H1 (cell line): ENCODE measurements at regions not wholly inside any gene's neighbourhood (a gene's known extent, or its start where the extent isn't known, plus 50 kb on each side); places are given as distances from the start of the nearest gene placed in this dataset.

Experiments used
- CTCF ChIA-PET: fragments of 300-600 bp; sonication (Branson Sonifier 250); formaldehyde crosslinking; loops from one replicate; lab custom pipeline; 2021; ENCODE audit not compliant: partially characterized antibody; lab: Charles Lee
- POLR2A ChIA-PET: fragments of 300-600 bp; sonication (Branson Sonifier 250); formaldehyde crosslinking; loops from one replicate; lab custom pipeline; 2021; ENCODE audit warnings: inconsistent platforms; ENCODE audit not compliant: partially characterized antibody; lab: Charles Lee
- DNase-seq, 2 experiments: peaks; one replicate each; pipeline versions ENCODE4 v3.0.0 to v3.0.0-alpha.2; 2010 to 2022; ENCODE audit warnings: low spot score in 2 of 2, low read depth in 1 of 2, mixed read lengths in 1 of 2
- FAIRE-seq: peaks from 2 replicates; lab custom pipeline; 2011; peaks lifted over from hg19 to GRCh38; lab: Jason Lieb, UNC
- H2AFZ ChIP-seq: 2 replicates; pipeline ENCODE4 v1.8.1; 2012; ENCODE audit warnings: low read length, inconsistent platforms
- H2AK5ac ChIP-seq: 2 replicates; pipeline ENCODE4 v1.6.1; 2013; ENCODE audit warnings: low read depth, low read length
- H2BK120ac ChIP-seq: replicated peaks from 2 replicates; pipeline ENCODE3; 2013; ENCODE audit warnings: low read depth, low read length, inconsistent platforms
- H2BK12ac ChIP-seq: 2 replicates; pipeline ENCODE4 v1.6.1; 2013; ENCODE audit warnings: low read depth, low read length
- H2BK15ac ChIP-seq: 2 replicates; pipeline ENCODE4 v1.6.1; 2013; ENCODE audit warnings: low read length
- H2BK20ac ChIP-seq: 2 replicates; pipeline ENCODE4 v1.6.1; 2013; ENCODE audit warnings: low read length
- H2BK5ac ChIP-seq: 2 replicates; pipeline ENCODE4 v1.6.1; 2013; ENCODE audit warnings: low read depth, low read length
- H3K14ac ChIP-seq: 2 replicates; pipeline ENCODE4 v1.6.1; 2013; ENCODE audit warnings: inconsistent platforms; ENCODE audit not compliant: insufficient read length
- H3K18ac ChIP-seq: 2 replicates; pipeline ENCODE4 v1.6.1; 2013; ENCODE audit warnings: low read length; ENCODE audit errors: extremely low read depth
- H3K23ac ChIP-seq: 2 replicates; pipeline ENCODE4 v1.6.1; 2013; ENCODE audit warnings: inconsistent platforms; ENCODE audit not compliant: insufficient read length
- H3K23me2 ChIP-seq: 2 replicates; pipeline ENCODE4 v1.6.1; 2013; ENCODE audit warnings: low read depth, low read length
- H3K27ac ChIP-seq: 2 replicates; pipeline ENCODE4 v1.6.1; 2011; ENCODE audit warnings: low read depth, low read length, inconsistent platforms
- H3K27me3 ChIP-seq, 4 experiments: replicated peaks in 1 of 4; 1 replicate in 1 of 4; 2 replicates in 3 of 4; pipeline versions ENCODE4 v1.6.1 to v1.8.1; 2011 to 2013; ENCODE audit warnings: low read length in 3 of 4, mild to moderate bottlenecking in 3 of 4, inconsistent platforms in 2 of 4, mixed read lengths in 2 of 4, moderate library complexity in 1 of 4; ENCODE audit not compliant: control insufficient read depth in 3 of 4, insufficient read depth in 3 of 4; ENCODE audit errors: extremely low read depth in 1 of 4
- H3K36me3 ChIP-seq, 4 experiments: 2 replicates each; pipeline versions ENCODE4 v1.6.1 to v1.8.1; 2011 to 2013; ENCODE audit warnings: mild to moderate bottlenecking in 4 of 4, low read length in 3 of 4, moderate library complexity in 2 of 4, control low read depth in 1 of 4, inconsistent platforms in 1 of 4; ENCODE audit not compliant: insufficient read depth in 4 of 4, control insufficient read depth in 2 of 4
- H3K4ac ChIP-seq: replicated peaks from 2 replicates; pipeline ENCODE3; 2013; ENCODE audit warnings: low read length, low read depth, mixed read lengths, inconsistent platforms; ENCODE audit not compliant: insufficient read length
- H3K4me1 ChIP-seq, 4 experiments: replicated peaks in 1 of 4; 1 replicate in 1 of 4; 2 replicates in 3 of 4; pipeline versions ENCODE4 v1.6.1 to v1.8.1; 2011 to 2013; ENCODE audit warnings: low read length in 3 of 4, inconsistent platforms in 2 of 4, mixed read lengths in 1 of 4; ENCODE audit not compliant: insufficient read depth in 4 of 4, control insufficient read depth in 3 of 4
- H3K4me2 ChIP-seq, 2 experiments: 2 replicates each; pipeline versions ENCODE4 v1.6.1 to v1.8.1; 2011 to 2013; ENCODE audit warnings: low read depth in 2 of 2, low read length in 2 of 2, control low read depth in 1 of 2, inconsistent platforms in 1 of 2, mild to moderate bottlenecking in 1 of 2; ENCODE audit not compliant: insufficient read depth in 1 of 2
- H3K4me3 ChIP-seq, 4 experiments: fragments of 200-600, 300-600 bp in 1 of 4; sonication (generic), shearing (Covaris generic), sonication (Bioruptor Twin) in 1 of 4; 2 replicates each; pipeline versions ENCODE4 v1.5.1 to v1.8.1; 2011 to 2016; ENCODE audit warnings: low read length in 4 of 4, low read depth in 3 of 4, control low read depth in 2 of 4, inconsistent platforms in 2 of 4, mild to moderate bottlenecking in 2 of 4, mixed read lengths in 1 of 4, moderate library complexity in 1 of 4; ENCODE audit not compliant: insufficient read depth in 2 of 4; ENCODE audit errors: extremely low read depth in 1 of 4
- H3K56ac ChIP-seq: replicated peaks from 2 replicates; pipeline ENCODE3; 2013; ENCODE audit warnings: low read depth, mild to moderate bottlenecking, mixed read lengths, low read length, inconsistent platforms; ENCODE audit not compliant: insufficient read length
- H3K79me1 ChIP-seq: 2 replicates; pipeline ENCODE4 v1.6.1; 2013; ENCODE audit warnings: low read depth, low read length, control low read depth
- H3K79me2 ChIP-seq, 2 experiments: 2 replicates each; pipeline versions ENCODE4 v1.6.1 to v1.8.1; 2012 to 2013; ENCODE audit warnings: low read length in 2 of 2, mild to moderate bottlenecking in 2 of 2, inconsistent platforms in 1 of 2; ENCODE audit not compliant: insufficient read depth in 2 of 2, control insufficient read depth in 1 of 2
- H3K9ac ChIP-seq, 4 experiments: replicated peaks in 1 of 4; 1 replicate in 1 of 4; 2 replicates in 3 of 4; pipeline versions ENCODE4 v1.6.1 to v1.8.1; 2011 to 2013; ENCODE audit warnings: low read depth in 3 of 4, low read length in 3 of 4, control low read depth in 2 of 4, mild to moderate bottlenecking in 2 of 4, moderate library complexity in 2 of 4, inconsistent platforms in 1 of 4; ENCODE audit errors: extremely low read depth in 1 of 4
- H3K9me3 ChIP-seq, 2 experiments: 2 replicates each; pipeline versions ENCODE4 v1.6.1 to v1.8.1; 2012 to 2013; ENCODE audit warnings: mild to moderate bottlenecking in 2 of 2, moderate library complexity in 2 of 2, control low read depth in 1 of 2, inconsistent platforms in 1 of 2, low read depth in 1 of 2, low read length in 1 of 2, mixed read lengths in 1 of 2; ENCODE audit not compliant: insufficient read depth in 2 of 2
- H4K20me1 ChIP-seq, 2 experiments: replicated peaks in 1 of 2; 2 replicates each; pipeline versions ENCODE3 to v1.8.1; 2011 to 2013; ENCODE audit warnings: inconsistent platforms in 2 of 2, low read length in 2 of 2, mild to moderate bottlenecking in 1 of 2; ENCODE audit not compliant: insufficient read depth in 2 of 2, control insufficient read depth in 1 of 2
- H4K5ac ChIP-seq: 2 replicates; pipeline ENCODE4 v1.6.1; 2013; ENCODE audit warnings: low read length, low read depth, mixed read lengths, inconsistent platforms; ENCODE audit not compliant: insufficient read length
- H4K8ac ChIP-seq: 2 replicates; pipeline ENCODE4 v1.8.0; 2013; ENCODE audit warnings: mild to moderate bottlenecking, moderate library complexity, low read length, inconsistent platforms; ENCODE audit not compliant: insufficient read depth; ENCODE audit errors: extremely low read depth
- H4K91ac ChIP-seq: replicated peaks from 2 replicates; pipeline ENCODE3; 2013; ENCODE audit warnings: low read length, mixed read lengths, inconsistent platforms; ENCODE audit not compliant: insufficient read length
- EGR1 ChIP-seq: IDR thresholded peaks from 2 replicates; pipeline ENCODE4 v1.6.1; 2011; ENCODE audit warnings: low read depth, low read length, borderline replicate concordance
- WGBS, 2 experiments: shearing (Covaris generic) in 1 of 2; methylation state at CpG; one replicate each; pipeline versions ENCODE4 v1.1.6 to v1.1.7; 2013 to 2015; ENCODE audit warnings: low lambda C conversion rate in 2 of 2, mixed read lengths in 2 of 2, inconsistent platforms in 1 of 2, low coverage in 1 of 2, missing lambda C conversion rate in 1 of 2; ENCODE audit not compliant: insufficient replicate concordance in 2 of 2, insufficient coverage in 1 of 2, insufficient read length in 1 of 2; ENCODE audit errors: extremely low coverage in 1 of 2, missing lambda C conversion rate in 1 of 2; 5-methylcytosine and 5-hydroxymethylcytosine counted together

DNA sequence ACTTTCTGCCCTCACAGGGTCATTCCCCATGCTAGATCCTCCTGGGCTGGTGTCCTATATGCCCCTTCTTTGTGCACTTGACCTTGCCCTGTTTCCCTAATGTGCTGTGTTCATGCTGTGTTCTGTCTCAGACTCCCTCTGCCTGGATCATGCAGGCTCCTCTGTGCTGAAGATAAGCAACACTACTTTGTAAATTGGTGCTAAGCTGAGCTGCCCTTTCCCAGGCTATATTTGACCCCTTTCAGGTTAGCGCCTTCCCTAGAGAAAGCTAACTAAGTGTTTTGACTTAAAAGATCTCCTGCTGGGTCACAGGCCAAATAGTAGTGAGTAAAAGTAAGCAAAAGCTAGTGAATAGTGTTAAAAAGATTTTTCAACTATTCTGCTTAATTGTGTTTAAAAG lies 257.2 kb upstream of the RGPD4 start:
- Histone ChIP-seq H3K4me2 (no peak overlapping the region), H2BK5ac (no peak overlapping the region), H3K4ac (no peak overlapping the region), H3K9ac (no peak overlapping the region), H3K23ac (no peak overlapping the region), H2BK12ac (no peak overlapping the region), H2AK5ac (no peak overlapping the region), H2AFZ (no peak overlapping the region), H4K20me1 (no peaks in the 10 kb centered on the region), H3K27me3 (no peaks in the 10 kb centered on the region), H3K9me3 (no peaks in the 10 kb centered on the region), H4K8ac (no peak overlapping the region), H3K56ac (no peak overlapping the region), H3K14ac (no peak overlapping the region), H4K5ac (no peak overlapping the region), H3K36me3 (no peaks in the 10 kb centered on the region), H2BK15ac (no peak overlapping the region), H3K27ac (no peak overlapping the region), H2BK20ac (no peak overlapping the region), H4K91ac (no peak overlapping the region), H3K4me1 (no peaks in the 10 kb centered on the region), H3K79me1 (no peaks in the 10 kb centered on the region), H2BK120ac (no peak overlapping the region), H3K4me3 (no peak overlapping the region), H3K23me2 (no peaks in the 10 kb centered on the region), H3K79me2 (no peaks in the 10 kb centered on the region), H3K18ac (no peak overlapping the region)
- no peak for DNase-seq
- CTCF ChIA-PET: no interaction called here
- FAIRE-seq: no peak
- POLR2A ChIA-PET: no interaction called here
- 79% methylated on average over 1 of the region's 1 CpG; no CpG with 5 or more reads in 1 of the 2 experiments for WGBS, 2 experiments
- no peak for TF ChIP-seq EGR1
